ENCODE measurements at regions not wholly inside any gene's neighbourhood (a gene's known extent, or its start where the extent isn't known, plus 50 kb on each side); places are given as distances from the start of the nearest gene placed in this dataset.

DNA sequence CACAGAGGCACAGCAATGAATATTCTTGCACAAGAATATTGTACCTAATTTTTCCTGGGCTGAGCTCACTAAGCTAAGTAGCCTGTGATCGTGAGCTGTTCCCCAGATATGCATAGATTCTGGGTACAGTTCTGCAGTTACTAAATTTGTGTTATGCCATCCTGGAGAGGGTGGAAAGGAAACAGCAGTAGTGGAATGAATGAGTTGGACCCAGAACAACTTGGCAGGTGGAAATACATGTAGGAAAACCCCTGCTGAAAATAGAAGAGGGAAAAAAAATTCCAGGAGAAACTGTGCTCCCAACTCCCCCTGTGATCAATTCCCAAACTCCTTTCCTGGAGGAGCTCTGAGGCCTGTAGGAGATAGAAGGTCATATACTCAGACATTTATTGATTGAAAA is 181.5 kb upstream of the MGAT5 start:
- Histone ChIP-seq H3K4me3 (no peak overlapping the region), H3K27ac (replicated peaks in 1 of 4) (peak overlapping the region in 3 of 4 donors; percentile 10 to 47 (median 38)), H3K4me1 (peaks cover 7 to 20% (median 17%) of the 10 kb centered on the region in 4 donors), H3K9me3 (no peaks in the 10 kb centered on the region), H3K36me3 (no peaks in the 10 kb centered on the region), H3K27me3 (no peaks in the 10 kb centered on the region)
- DNase-seq (ENCODE audit: extremely low spot score): no peak
- intact Hi-C loops (cut with DNase I): no loop called here
- TF ChIP-seq POLR2AphosphoS5 (IDR thresholded peaks at IDR 0.05): no peak
- TF ChIP-seq, protein P1, sequence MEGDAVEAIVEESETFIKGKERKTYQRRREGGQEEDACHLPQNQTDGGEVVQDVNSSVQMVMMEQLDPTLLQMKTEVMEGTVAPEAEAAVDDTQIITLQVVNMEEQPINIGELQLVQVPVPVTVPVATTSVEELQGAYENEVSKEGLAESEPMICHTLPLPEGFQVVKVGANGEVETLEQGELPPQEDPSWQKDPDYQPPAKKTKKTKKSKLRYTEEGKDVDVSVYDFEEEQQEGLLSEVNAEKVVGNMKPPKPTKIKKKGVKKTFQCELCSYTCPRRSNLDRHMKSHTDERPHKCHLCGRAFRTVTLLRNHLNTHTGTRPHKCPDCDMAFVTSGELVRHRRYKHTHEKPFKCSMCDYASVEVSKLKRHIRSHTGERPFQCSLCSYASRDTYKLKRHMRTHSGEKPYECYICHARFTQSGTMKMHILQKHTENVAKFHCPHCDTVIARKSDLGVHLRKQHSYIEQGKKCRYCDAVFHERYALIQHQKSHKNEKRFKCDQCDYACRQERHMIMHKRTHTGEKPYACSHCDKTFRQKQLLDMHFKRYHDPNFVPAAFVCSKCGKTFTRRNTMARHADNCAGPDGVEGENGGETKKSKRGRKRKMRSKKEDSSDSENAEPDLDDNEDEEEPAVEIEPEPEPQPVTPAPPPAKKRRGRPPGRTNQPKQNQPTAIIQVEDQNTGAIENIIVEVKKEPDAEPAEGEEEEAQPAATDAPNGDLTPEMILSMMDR (IDR thresholded peaks at IDR 0.05): no peak
- TF ChIP-seq EP300 (IDR thresholded peaks at IDR 0.05): no peak
- no peak for TF ChIP-seq POLR2A (IDR thresholded peaks at IDR 0.05; ENCODE audit: low read depth)
- WGBS: 56% methylated on average over 1 of the region's 1 CpG

DNA sequence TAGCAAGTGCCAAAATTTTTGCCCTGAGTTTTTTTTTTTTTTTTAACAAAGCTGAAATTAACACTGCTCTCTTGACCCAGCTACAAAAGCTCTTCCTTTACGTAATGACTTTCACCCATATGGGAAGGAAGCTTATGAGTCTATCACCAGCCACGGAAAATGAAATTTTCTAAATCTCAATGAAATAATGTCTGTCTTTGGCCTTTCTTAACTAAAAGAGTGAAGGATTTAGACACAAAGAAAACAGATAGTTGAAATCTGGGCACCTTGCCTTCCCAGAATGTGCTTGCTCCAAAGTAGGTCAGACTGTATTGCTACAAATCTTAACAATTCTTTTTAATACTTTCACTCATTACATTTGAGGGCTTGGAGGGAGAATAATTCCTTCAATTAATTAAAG is 180.8 kb upstream of the MGAT5 start:
- Histone ChIP-seq H3K4me1 (peaks cover 7 to 20% (median 17%) of the 10 kb centered on the region in 4 donors), H3K27me3 (no peaks in the 10 kb centered on the region), H3K9me3 (no peaks in the 10 kb centered on the region), H3K36me3 (no peaks in the 10 kb centered on the region), H3K27ac (replicated peaks in 1 of 4) (peak overlapping the region; percentile 38 to 60 (median 46)), H3K4me3 (no peak overlapping the region)
- intact Hi-C loops (cut with DNase I): no loop called here
- DNase-seq (ENCODE audit: extremely low spot score): no peak
- WGBS: 32% methylated on average over 2 of the region's 2 CpGs
- TF ChIP-seq, protein P1 (IDR thresholded peaks at IDR 0.05): no peak
- TF ChIP-seq EP300 (IDR thresholded peaks at IDR 0.05) (no peak), POLR2A (IDR thresholded peaks at IDR 0.05; ENCODE audit: low read depth) (no peak), POLR2AphosphoS5 (IDR thresholded peaks at IDR 0.05) (no peak)

DNA sequence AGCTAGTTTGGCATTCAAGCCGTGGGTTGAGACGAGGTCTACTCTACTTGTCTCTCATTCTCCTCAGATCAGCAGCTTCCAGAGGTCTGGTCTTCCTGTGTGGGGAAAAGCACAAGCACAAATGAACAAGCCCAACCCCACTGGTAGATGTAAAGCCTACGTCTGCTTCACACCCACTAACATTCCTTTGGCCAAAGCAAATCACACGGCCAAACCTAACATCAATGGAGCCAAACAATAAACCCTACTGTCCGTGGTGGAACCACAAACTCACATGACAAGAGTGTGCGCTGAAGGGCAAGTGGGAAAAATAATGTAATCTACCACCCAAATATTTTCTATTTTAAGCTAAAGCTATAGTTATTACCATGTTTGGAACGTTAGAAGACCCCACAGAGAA is 179.3 kb upstream of the MGAT5 start:
- no peak for TF ChIP-seq POLR2A (IDR thresholded peaks at IDR 0.05; ENCODE audit: low read depth)
- TF ChIP-seq, protein P1 (IDR thresholded peaks at IDR 0.05): no peak
- no peak for DNase-seq (ENCODE audit: extremely low spot score)
- no peaks in the 10 kb centered on the region for H3K9me3 ChIP-seq
- H3K4me3 ChIP-seq: no peak overlapping the region
- intact Hi-C loops (cut with DNase I): no loop called here
- no peak overlapping the region for H3K27ac ChIP-seq (replicated peaks in 1 of 4)
- no peaks in the 10 kb centered on the region for H3K36me3 ChIP-seq
- WGBS: 92% methylated on average over 7 of the region's 7 CpGs
- H3K4me1 ChIP-seq: peaks cover 7 to 26% (median 23%) of the 10 kb centered on the region in 4 donors
- H3K27me3 ChIP-seq: no peaks in the 10 kb centered on the region

DNA sequence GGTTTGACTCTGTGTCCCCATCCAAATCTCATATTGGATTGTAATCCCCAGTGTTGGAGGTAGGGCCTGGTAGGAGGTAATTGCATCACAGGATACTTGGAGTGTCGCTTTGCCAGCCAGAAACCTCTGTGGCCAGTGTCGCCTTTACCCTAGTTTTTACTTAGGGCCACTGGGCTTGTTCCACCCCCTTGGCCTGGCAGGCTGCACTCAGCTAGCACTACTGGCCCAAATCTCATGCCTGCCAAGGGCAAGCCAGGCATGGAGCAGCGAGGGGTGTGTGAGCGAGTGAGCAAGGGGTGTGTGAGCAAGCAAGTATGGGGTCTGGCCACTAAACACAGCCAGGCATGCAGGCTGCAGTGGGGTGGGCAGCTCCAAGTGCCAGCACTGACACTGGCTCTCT is 178.7 kb upstream of the MGAT5 start:
- no peak for DNase-seq (ENCODE audit: extremely low spot score)
- Histone ChIP-seq H3K9me3 (no peaks in the 10 kb centered on the region), H3K4me3 (no peak overlapping the region), H3K27ac (replicated peaks in 1 of 4) (no peak overlapping the region), H3K36me3 (no peaks in the 10 kb centered on the region), H3K27me3 (no peaks in the 10 kb centered on the region), H3K4me1 (peaks cover 7 to 26% (median 23%) of the 10 kb centered on the region in 4 donors)
- 98% methylated on average over 4 of the region's 4 CpGs for WGBS
- intact Hi-C loops (cut with DNase I): no loop called here
- TF ChIP-seq EP300 (IDR thresholded peaks at IDR 0.05) (no peak), POLR2A (IDR thresholded peaks at IDR 0.05; ENCODE audit: low read depth) (no peak), POLR2AphosphoS5 (IDR thresholded peaks at IDR 0.05) (no peak)
- TF ChIP-seq, protein P1 (IDR thresholded peaks at IDR 0.05): no peak

- Histone ChIP-seq H3K9me3 (no peaks in the 10 kb centered on the region), H3K27ac (replicated peaks in 1 of 4) (no peak overlapping the region), H3K4me1 (peaks cover 0 to 13% (median 8%) of the 10 kb centered on the region in 4 donors), H3K36me3 (no peaks in the 10 kb centered on the region), H3K4me3 (no peak overlapping the region), H3K27me3 (no peaks in the 10 kb centered on the region)
- DNase-seq (ENCODE audit: extremely low spot score): no peak
- 0% methylated on average over 1 of the region's 1 CpG for WGBS
- TF ChIP-seq, protein P1 (IDR thresholded peaks at IDR 0.05): no peak
- TF ChIP-seq POLR2AphosphoS5 (IDR thresholded peaks at IDR 0.05) (no peak), EP300 (IDR thresholded peaks at IDR 0.05) (no peak), POLR2A (IDR thresholded peaks at IDR 0.05; ENCODE audit: low read depth) (no peak)
- intact Hi-C loops (cut with DNase I): no loop called here
Measured at GRCh38 chr2:134078354-134078753, 175.5 kb upstream of the MGAT5 start.

All from esophagus muscularis mucosa (tissue), 4 donors.